GM23248 (cell line): ENCODE measurements at regions not wholly inside any gene's neighbourhood (a gene's known extent, or its start where the extent isn't known, plus 50 kb on each side); places are given as distances from the start of the nearest gene placed in this dataset.

Experiments
- EZH2 ChIP-seq: fragments of 200-600 bp; sonication (generic); IDR thresholded peaks from 2 replicates; pipeline ENCODE4 v1.6.1; 2018; ENCODE audit warnings: antibody characterized with exemption, mild to moderate bottlenecking; ENCODE audit not compliant: insufficient read depth, poor library complexity, severe bottlenecking
- EZH2phosphoT487 ChIP-seq: fragments of 200-600 bp; sonication (generic); IDR thresholded peaks from 2 replicates; pipeline ENCODE4 v1.6.1; 2018; ENCODE audit warnings: antibody characterized with exemption, moderate library complexity, mild to moderate bottlenecking, low read depth; ENCODE audit not compliant: insufficient read depth

DNA sequence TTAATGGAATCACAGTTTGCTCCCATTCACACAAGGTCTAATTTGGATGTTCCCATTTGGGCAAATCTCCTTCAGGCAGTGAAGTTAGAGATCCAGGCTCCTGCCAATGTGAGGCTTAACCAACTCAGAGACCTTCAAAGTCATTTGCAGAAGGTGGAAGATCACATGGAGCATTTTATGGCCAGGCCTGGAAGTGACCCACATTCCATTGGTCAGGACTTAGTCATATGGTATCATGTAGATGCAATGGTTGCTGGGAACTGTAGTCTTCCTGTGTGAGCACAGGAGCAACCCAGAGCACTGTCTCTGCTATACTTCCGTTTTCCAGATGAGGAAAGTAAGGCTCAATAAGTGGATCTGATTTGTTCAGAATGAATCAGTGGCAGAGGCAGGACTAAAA, 292.7 kb upstream of the SMARCA2 start:
- TF ChIP-seq EZH2 (no peak), EZH2phosphoT487 (no peak)
